ENCODE measurements at regions not wholly inside any gene's neighbourhood (a gene's known extent, or its start where the extent isn't known, plus 50 kb on each side); places are given as distances from the start of the nearest gene placed in this dataset.

DNA sequence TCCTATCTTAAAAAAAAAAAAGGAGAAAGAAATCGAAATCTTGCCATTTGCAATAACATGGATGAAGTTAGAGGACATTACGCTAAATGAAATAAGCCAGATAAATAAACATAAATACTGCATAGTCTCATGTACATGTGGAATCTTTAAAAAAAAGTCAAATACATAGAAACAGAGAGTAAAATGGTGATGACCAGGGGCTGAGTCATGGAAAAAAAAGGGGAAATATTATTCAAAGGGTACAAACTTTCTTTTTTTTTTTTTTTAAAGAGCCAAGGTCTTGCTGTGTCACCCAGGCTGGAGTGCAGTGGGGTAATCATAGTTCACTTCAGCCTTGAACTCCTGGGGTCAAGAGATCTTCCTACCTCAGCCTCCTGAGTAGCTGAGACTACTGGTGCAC, 310.1 kb downstream of the ZNF608 start:
- TF ChIP-seq RFX5 (IDR thresholded peaks at IDR 0.05; ENCODE audit: low read length) (no peak), EP300 (IDR thresholded peaks at IDR 0.05; ENCODE audit: borderline replicate concordance in 1 of 2, low read depth in 1 of 2, low read length in 1 of 2) (no peak)

All from SK-N-SH (cell line).